Mucosa of gallbladder (tissue), 1 donor: ENCODE measurements at regions not wholly inside any gene's neighbourhood (a gene's known extent, or its start where the extent isn't known, plus 50 kb on each side); places are given as distances from the start of the nearest gene placed in this dataset.

ENCODE experiments used
- DNase-seq: peaks from one replicate; pipeline ENCODE4 v3.0.0-alpha.2; 2020; ENCODE audit warnings: low spot score
- donor health status: DM: no; HTN: no; CAD: no.

GRCh38 chr2:234195516-234195915, 145.0 kb downstream of the SPP2 start:
- no peak for DNase-seq

GRCh38 chr2:234193977-234194563, 143.6 kb downstream of the SPP2 start:
- no peak for DNase-seq

DNA sequence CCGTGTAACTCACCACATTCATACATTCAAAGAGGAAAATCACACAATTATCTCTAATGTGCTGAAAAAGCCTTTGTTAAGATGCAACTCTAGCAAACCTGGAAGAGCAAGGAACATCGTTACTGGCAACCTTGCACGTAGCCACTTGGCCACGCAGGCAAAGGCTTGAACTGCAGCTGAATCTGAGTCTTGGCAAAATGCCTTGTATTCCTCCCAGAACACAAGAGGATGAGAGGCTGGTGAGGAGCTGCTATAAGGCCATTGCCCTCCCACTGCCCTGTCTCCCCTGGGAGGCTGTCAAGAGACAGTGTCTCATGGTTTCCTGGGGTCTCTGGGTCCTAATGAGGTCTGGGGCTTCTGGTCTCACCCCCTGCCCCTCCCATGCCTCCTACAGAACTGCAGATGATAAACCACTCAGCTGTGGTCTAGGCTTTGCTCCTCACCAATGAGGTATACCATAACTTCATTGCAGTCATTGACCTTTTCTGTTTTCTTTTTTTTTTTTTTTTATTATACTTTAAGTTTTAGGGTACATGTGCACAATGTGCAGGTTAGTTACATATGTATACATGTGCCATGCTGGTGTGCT, 141.4 kb downstream of the SPP2 start:
- no peak for DNase-seq

GRCh38 chr2:234189786-234190300, 139.3 kb downstream of the SPP2 start:
- DNase-seq, result no peak

DNA sequence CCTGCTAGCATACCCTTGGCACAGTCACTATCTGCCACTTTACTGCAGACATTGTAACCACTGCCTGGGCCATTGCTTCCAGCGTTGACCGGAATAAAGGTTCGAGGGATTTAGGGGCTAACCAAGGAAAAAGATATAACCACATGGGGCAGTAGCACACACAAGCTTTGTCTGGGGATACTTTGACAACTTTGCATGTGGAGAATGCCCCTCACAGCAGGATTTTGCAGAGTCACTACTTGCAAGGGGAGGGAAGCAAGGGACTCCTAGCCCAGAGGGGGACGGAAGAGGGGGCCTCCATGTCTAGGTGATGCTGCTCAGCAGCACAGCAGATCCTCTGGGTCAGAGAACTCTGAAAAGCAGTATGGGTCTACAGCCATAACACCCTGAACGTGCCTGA, 138.7 kb downstream of the SPP2 start:
- DNase-seq, result no peak

GRCh38 chr2:234187646-234188174, 137.2 kb downstream of the SPP2 start:
- DNase-seq, result no peak

DNA sequence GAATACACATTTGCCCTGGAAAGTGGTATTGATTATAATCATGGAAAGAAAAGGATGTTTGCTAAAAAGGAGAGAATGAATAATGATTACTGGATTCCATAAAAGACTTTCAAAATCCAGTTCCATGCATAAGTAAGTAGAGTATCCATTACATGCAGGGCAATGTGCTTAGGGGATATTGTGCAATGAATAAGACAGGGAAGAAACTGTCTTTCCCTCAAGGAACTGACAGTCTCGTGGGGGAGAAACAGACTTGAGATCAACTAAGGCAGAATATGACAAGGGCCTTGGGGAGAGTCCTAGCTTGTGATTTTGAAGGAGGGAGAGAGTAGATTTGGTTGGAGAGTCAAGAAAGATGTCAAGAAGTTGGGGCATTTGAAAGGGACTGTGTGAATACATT, 130.6 kb downstream of the SPP2 start:
- no peak for DNase-seq

DNA sequence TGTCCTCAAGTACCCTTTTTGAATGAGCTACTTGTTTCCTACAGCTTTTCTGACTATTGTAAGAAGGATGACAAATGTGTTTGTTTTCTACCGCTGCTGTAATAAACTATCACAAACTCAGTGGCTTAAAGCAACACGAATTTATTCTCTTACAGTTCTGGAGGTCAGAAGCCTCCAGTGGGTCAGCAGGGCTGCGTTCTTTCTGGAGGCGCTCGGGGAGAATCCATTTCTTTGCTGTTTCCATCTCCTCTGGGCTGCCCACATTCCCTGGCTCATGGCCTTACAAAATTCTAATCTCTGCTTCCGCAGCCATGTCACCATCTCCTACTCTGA, 128.5 kb downstream of the SPP2 start:
- no peak for DNase-seq

DNA sequence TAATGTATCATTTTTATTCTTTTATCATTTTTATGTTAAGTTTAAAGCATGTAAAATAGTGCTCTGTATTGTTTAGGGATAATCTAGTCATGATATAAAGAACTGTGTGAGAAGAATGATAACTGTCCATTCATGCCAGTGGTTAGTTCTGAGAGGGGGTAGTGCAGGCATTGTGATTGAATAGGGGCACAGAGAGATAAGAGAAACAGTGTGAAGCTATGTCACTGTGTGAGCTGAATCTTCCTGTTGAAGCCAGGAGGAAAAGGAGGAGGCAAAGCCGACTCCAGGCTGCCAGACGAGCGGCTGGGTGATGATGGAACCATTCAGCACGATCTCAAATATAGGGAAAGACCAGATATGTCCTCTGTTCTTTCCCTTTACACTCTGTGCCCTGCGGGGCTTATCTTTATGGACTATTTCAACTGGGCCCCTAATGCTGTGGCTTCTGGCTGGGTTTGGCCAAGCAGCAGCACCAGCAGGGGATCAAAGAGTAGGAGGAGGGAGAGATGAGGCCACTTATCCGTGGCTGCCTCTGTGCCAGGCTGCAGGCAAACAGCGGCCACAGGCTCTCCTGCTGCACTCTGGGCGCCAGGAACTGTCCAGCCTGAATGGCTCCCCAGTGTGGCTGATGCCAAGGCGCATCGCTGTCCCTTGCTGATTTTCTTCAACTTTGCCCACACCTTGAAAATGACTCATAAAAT, 128.0 kb downstream of the SPP2 start:
- DNase-seq, result peak; percentile 27

- peak; percentile 22 for DNase-seq
Observed at GRCh38 chr2:234175649-234176048, 125.1 kb downstream of the SPP2 start.

DNA sequence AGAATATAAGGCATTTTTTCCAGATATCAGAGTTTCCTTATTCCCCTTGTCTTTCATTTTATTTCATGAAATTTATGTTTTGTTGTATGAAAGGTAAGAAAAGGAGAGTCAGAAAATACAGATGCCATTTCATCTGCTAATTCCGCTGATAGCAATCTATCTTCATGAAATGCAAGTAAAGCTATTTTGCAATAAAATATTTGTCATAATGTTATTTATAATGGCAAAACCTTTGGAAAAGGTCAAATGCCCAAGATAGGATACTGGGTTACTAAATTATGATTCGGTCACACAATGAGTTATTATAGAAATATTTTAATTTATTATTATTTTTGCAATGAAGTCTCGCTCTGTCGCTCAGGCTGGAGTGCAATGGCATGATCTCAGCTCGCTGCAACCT, 124.2 kb downstream of the SPP2 start:
- DNase-seq, result no peak

- DNase-seq, result no peak
Observed at GRCh38 chr2:234172532-234172931, 122.0 kb downstream of the SPP2 start.

GRCh38 chr2:234172066-234172465, 121.6 kb downstream of the SPP2 start:
- DNase-seq, result no peak

DNA sequence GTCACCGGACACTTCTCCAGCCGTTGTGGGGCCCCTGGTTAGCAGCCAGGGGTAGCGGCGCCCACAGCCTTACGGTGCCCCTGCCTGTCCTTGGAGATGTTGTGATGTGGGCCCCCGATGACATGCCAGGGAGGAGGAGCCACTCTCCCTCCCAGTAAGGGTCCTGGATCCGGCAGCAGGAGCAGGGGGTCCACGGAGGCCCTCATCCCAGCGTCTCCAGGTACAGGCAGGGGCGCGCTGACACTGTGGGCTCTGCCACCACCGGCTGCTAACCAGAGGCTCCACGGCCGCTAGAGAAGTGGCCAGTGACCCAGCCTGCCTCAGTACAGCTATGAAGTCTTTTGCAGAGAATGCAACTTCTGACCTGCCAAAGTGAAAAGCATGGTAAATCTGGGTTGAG, 121.2 kb downstream of the SPP2 start:
- no peak for DNase-seq

GRCh38 chr2:234169674-234170073, 119.2 kb downstream of the SPP2 start:
- no peak for DNase-seq

- DNase-seq, result peak; percentile 59
Observed at GRCh38 chr2:234168605-234169570, 118.4 kb downstream of the SPP2 start.

GRCh38 chr2:234166531-234166930, 116.0 kb downstream of the SPP2 start:
- DNase-seq, result no peak

DNA sequence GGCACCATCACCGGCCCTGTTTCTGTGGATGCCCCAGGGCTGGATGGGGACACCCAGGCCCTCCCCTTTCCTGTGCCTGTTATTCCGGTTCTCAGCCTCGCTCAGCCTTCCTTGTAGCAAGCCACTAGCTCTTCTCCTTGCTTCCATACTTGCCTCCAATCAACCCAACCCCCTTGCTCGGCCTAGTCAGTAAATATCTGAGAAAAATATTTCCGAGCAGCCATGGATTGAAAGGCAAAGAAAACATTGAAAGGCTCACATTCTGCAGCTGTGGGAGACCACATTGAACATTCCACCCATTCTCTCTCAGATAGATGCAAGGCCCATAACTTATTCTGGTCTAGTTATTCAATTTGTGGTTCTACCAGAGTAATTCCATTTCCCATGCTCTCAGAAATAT, 114.9 kb downstream of the SPP2 start:
- no peak for DNase-seq

- no peak for DNase-seq
Observed at GRCh38 chr2:234164493-234165413, 114.3 kb downstream of the SPP2 start.

DNA sequence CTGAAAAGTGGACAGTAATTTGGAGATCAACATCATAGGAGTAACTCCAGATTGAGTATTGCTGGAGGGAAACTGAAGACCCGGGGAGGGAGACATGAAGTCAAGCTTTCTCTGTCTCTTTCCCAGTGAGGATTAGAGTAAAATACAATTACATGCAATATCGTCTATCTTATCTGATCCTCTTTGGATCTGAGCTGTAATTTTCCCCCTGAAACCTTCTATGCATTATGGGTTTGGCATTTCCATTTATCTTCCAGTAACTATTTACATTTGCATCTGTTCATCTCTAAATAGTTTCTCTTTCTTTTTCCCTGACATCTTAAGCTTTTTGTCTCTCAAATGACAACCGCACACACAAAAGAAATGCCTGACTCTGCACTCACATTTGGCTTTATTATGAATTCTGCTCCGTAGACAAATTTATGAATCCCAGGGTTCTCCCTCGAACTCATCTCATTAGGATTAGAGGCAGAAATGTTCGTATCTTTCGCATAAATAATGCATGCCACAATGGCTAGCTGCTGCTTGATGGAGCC, 113.1 kb downstream of the SPP2 start:
- DNase-seq, result no peak

GRCh38 chr2:234162861-234163260, 112.4 kb downstream of the SPP2 start:
- no peak for DNase-seq
